ENCODE measurements at regions not wholly inside any gene's neighbourhood (a gene's known extent, or its start where the extent isn't known, plus 50 kb on each side); places are given as distances from the start of the nearest gene placed in this dataset.
"Not testable (repeated sequence)": the region's sequence is repeated elsewhere in the genome, so short reads cannot be mapped to it uniquely, and the experiment has no call there.

DNA sequence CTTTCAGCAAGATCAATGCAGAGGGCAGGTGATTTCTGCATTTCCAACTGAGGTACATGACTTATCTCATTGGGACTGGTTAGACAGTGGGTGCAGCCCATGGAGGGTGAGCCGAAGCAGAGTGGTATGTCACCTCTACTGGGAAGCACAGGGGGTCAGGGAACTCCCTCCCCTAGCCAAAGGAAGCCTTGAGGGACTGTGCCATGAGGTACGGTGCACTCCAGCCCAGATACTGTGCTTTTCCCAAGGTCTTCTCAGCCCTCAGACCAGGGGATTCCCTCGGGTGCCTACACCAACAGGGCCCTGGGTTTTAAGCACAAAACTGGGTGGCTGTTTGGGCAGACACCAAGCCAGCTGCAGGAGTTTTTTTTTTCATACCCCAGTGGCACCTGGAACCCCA lies 329.5 kb upstream of the TMEFF2 start:
- not testable (repeated sequence) for H2AFZ ChIP-seq (ENCODE audit: insufficient read depth, low read length, poor library complexity); H3K9me3 ChIP-seq (ENCODE audit: insufficient read depth, low read depth, low read length); DNase-seq; H4K8ac ChIP-seq (ENCODE audit: low read depth, low read length); H2BK12ac ChIP-seq (ENCODE audit: low read length); H3K4me1 ChIP-seq (ENCODE audit: control insufficient read depth in 1 of 2, insufficient read depth in 2 of 2, low read length in 2 of 2); H3K36me3 ChIP-seq (ENCODE audit: control insufficient read depth in 1 of 2, insufficient read depth in 2 of 2, low read length in 2 of 2); H3K4ac ChIP-seq (ENCODE audit: low read depth, low read length); H3K79me1 ChIP-seq (ENCODE audit: low read length); H3K27me3 ChIP-seq (ENCODE audit: insufficient read depth, low read length); H2AK5ac ChIP-seq (ENCODE audit: low read length); H3K23ac ChIP-seq (ENCODE audit: low read length); H3K14ac ChIP-seq (ENCODE audit: low read length); H3K79me2 ChIP-seq (ENCODE audit: control insufficient read depth, insufficient read depth, low read length, poor library complexity); H4K12ac ChIP-seq (ENCODE audit: low read depth, low read length); H2BK5ac ChIP-seq (ENCODE audit: low read depth, low read length, poor library complexity); H3K9ac ChIP-seq (ENCODE audit: low read length); H3K18ac ChIP-seq (ENCODE audit: low read length); H2BK120ac ChIP-seq (ENCODE audit: insufficient read depth, low read length, poor library complexity); H3K4me2 ChIP-seq (ENCODE audit: low read length); H3K4me3 ChIP-seq (ENCODE audit: low read depth, low read length); H4K91ac ChIP-seq (ENCODE audit: low read depth, low read length); H3K27ac ChIP-seq (ENCODE audit: low read depth, low read length)
- no CpG with 5 or more reads among the region's 3 CpGs for WGBS (ENCODE audit: extremely low coverage, insufficient coverage, insufficient read length)

DNA sequence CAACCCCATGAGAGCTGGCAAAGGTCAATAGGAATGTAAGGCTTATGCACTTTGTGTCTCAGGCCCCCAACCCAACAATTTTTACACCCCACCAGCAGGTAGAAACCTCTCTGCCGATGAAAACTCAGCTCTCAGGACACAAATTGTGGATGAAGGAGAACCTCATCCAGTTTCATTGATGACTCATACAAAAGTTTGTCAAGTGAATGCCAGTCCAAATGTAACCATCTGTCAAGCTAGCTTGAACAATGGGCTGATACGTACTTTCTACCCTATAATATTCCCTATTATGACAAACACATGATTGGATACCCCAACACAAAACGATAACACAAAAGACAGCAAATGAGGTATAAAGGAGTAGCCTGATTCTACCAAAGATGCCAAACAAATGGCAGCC lies 321.2 kb upstream of the TMEFF2 start:
- no peaks in the 10 kb centered on the region for H3K27me3 ChIP-seq (ENCODE audit: insufficient read depth, low read length)
- H4K12ac ChIP-seq (ENCODE audit: low read depth, low read length): no peak overlapping the region
- no peak overlapping the region for H3K27ac ChIP-seq (ENCODE audit: low read depth, low read length)
- no peak overlapping the region for H2BK5ac ChIP-seq (ENCODE audit: low read depth, low read length, poor library complexity)
- H3K36me3 ChIP-seq (ENCODE audit: control insufficient read depth in 1 of 2, insufficient read depth in 2 of 2, low read length in 2 of 2): no peaks in the 10 kb centered on the region
- H3K4ac ChIP-seq (ENCODE audit: low read depth, low read length): no peak overlapping the region
- H3K9ac ChIP-seq (ENCODE audit: low read length): no peak overlapping the region
- H2AK5ac ChIP-seq (ENCODE audit: low read length): no peak overlapping the region
- no peak overlapping the region for H3K14ac ChIP-seq (ENCODE audit: low read length)
- DNase-seq: no peak
- no peak overlapping the region for H4K8ac ChIP-seq (ENCODE audit: low read depth, low read length)
- no peak overlapping the region for H3K23ac ChIP-seq (ENCODE audit: low read length)
- no peaks in the 10 kb centered on the region for H3K9me3 ChIP-seq (ENCODE audit: insufficient read depth, low read depth, low read length)
- H3K79me1 ChIP-seq (ENCODE audit: low read length): no peaks in the 10 kb centered on the region
- H3K4me3 ChIP-seq (ENCODE audit: low read depth, low read length): no peak overlapping the region
- H4K91ac ChIP-seq (ENCODE audit: low read depth, low read length): no peak overlapping the region
- H2BK12ac ChIP-seq (ENCODE audit: low read length): no peak overlapping the region
- no peak overlapping the region for H2AFZ ChIP-seq (ENCODE audit: insufficient read depth, low read length, poor library complexity)
- H3K18ac ChIP-seq (ENCODE audit: low read length): no peak overlapping the region
- H3K4me1 ChIP-seq (ENCODE audit: control insufficient read depth in 1 of 2, insufficient read depth in 2 of 2, low read length in 2 of 2): no peaks in the 10 kb centered on the region
- H3K79me2 ChIP-seq (ENCODE audit: control insufficient read depth, insufficient read depth, low read length, poor library complexity): no peaks in the 10 kb centered on the region
- no peak overlapping the region for H3K4me2 ChIP-seq (ENCODE audit: low read length)
- WGBS (ENCODE audit: extremely low coverage, insufficient coverage, insufficient read length): no CpG with 5 or more reads among the region's 3 CpGs
- H2BK120ac ChIP-seq (ENCODE audit: insufficient read depth, low read length, poor library complexity): no peak overlapping the region

- H2AFZ ChIP-seq (ENCODE audit: insufficient read depth, low read length, poor library complexity): no peak overlapping the region
- H4K91ac ChIP-seq (ENCODE audit: low read depth, low read length): no peak overlapping the region
- H3K9me3 ChIP-seq (ENCODE audit: insufficient read depth, low read depth, low read length): no peaks in the 10 kb centered on the region
- no peak overlapping the region for H3K4me3 ChIP-seq (ENCODE audit: low read depth, low read length)
- H3K36me3 ChIP-seq (ENCODE audit: control insufficient read depth in 1 of 2, insufficient read depth in 2 of 2, low read length in 2 of 2): no peaks in the 10 kb centered on the region
- H3K23ac ChIP-seq (ENCODE audit: low read length): no peak overlapping the region
- no peaks in the 10 kb centered on the region for H3K4me1 ChIP-seq (ENCODE audit: control insufficient read depth in 1 of 2, insufficient read depth in 2 of 2, low read length in 2 of 2)
- H4K12ac ChIP-seq (ENCODE audit: low read depth, low read length): no peak overlapping the region
- DNase-seq: no peak
- no peaks in the 10 kb centered on the region for H3K79me1 ChIP-seq (ENCODE audit: low read length)
- H3K79me2 ChIP-seq (ENCODE audit: control insufficient read depth, insufficient read depth, low read length, poor library complexity): no peaks in the 10 kb centered on the region
- no CpG with 5 or more reads among the region's 4 CpGs for WGBS (ENCODE audit: extremely low coverage, insufficient coverage, insufficient read length)
- H3K27ac ChIP-seq (ENCODE audit: low read depth, low read length): no peak overlapping the region
- H2BK120ac ChIP-seq (ENCODE audit: insufficient read depth, low read length, poor library complexity): no peak overlapping the region
- H2BK5ac ChIP-seq (ENCODE audit: low read depth, low read length, poor library complexity): no peak overlapping the region
- no peak overlapping the region for H3K9ac ChIP-seq (ENCODE audit: low read length)
- H3K14ac ChIP-seq (ENCODE audit: low read length): no peak overlapping the region
- no peak overlapping the region for H2AK5ac ChIP-seq (ENCODE audit: low read length)
- H3K27me3 ChIP-seq (ENCODE audit: insufficient read depth, low read length): no peaks in the 10 kb centered on the region
- H3K18ac ChIP-seq (ENCODE audit: low read length): no peak overlapping the region
- H2BK12ac ChIP-seq (ENCODE audit: low read length): no peak overlapping the region
- no peak overlapping the region for H3K4me2 ChIP-seq (ENCODE audit: low read length)
- H4K8ac ChIP-seq (ENCODE audit: low read depth, low read length): no peak overlapping the region
- no peak overlapping the region for H3K4ac ChIP-seq (ENCODE audit: low read depth, low read length)
These were observed 318.8 kb upstream of the TMEFF2 start for GRCh38 chr2:192513575-192513974.

- not testable (repeated sequence) for H2AFZ ChIP-seq (ENCODE audit: insufficient read depth, low read length, poor library complexity); H4K8ac ChIP-seq (ENCODE audit: low read depth, low read length); H2AK5ac ChIP-seq (ENCODE audit: low read length); H3K27me3 ChIP-seq (ENCODE audit: insufficient read depth, low read length); H4K12ac ChIP-seq (ENCODE audit: low read depth, low read length); H3K4me3 ChIP-seq (ENCODE audit: low read depth, low read length); H3K14ac ChIP-seq (ENCODE audit: low read length); H2BK5ac ChIP-seq (ENCODE audit: low read depth, low read length, poor library complexity); H2BK120ac ChIP-seq (ENCODE audit: insufficient read depth, low read length, poor library complexity); H2BK12ac ChIP-seq (ENCODE audit: low read length); H3K9me3 ChIP-seq (ENCODE audit: insufficient read depth, low read depth, low read length); DNase-seq; H3K36me3 ChIP-seq (ENCODE audit: control insufficient read depth in 1 of 2, insufficient read depth in 2 of 2, low read length in 2 of 2); H3K4me1 ChIP-seq (ENCODE audit: control insufficient read depth in 1 of 2, insufficient read depth in 2 of 2, low read length in 2 of 2); H3K79me1 ChIP-seq (ENCODE audit: low read length); H3K4ac ChIP-seq (ENCODE audit: low read depth, low read length); H3K4me2 ChIP-seq (ENCODE audit: low read length); H3K23ac ChIP-seq (ENCODE audit: low read length); H3K79me2 ChIP-seq (ENCODE audit: control insufficient read depth, insufficient read depth, low read length, poor library complexity); H4K91ac ChIP-seq (ENCODE audit: low read depth, low read length); H3K18ac ChIP-seq (ENCODE audit: low read length); H3K27ac ChIP-seq (ENCODE audit: low read depth, low read length); H3K9ac ChIP-seq (ENCODE audit: low read length)
- no CpG with 5 or more reads among the region's 33 CpGs for WGBS (ENCODE audit: extremely low coverage, insufficient coverage, insufficient read length)
These were observed 313.2 kb upstream of the TMEFF2 start for GRCh38 chr2:192507836-192508450.

Measured in trophoblast cell (in vitro differentiated cells and primary cell).